ENCODE measurements at regions not wholly inside any gene's neighbourhood (a gene's known extent, or its start where the extent isn't known, plus 50 kb on each side); places are given as distances from the start of the nearest gene placed in this dataset.

GRCh38 chr2:147416099-147416498 lies 428.7 kb upstream of the ACVR2A start:
- TF ChIP-seq CTCF (tag by site-specific recombination; IDR thresholded peaks at IDR 0.05) (no peak), ZNF394 (tag by site-specific recombination; IDR thresholded peaks at IDR 0.05; ENCODE audit: borderline replicate concordance) (no peak), ZNF280D (tag by site-specific recombination; IDR thresholded peaks at IDR 0.05) (no peak), BCL11A (tag by site-specific recombination; IDR thresholded peaks at IDR 0.05; ENCODE audit: low read depth) (no peak), ZBTB17 (tag by site-specific recombination; IDR thresholded peaks at IDR 0.05) (no peak), ZNF791 (tag by site-specific recombination; IDR thresholded peaks at IDR 0.05) (no peak), ZBTB7A (tag by site-specific recombination; IDR thresholded peaks at IDR 0.05; ENCODE audit: low read depth) (no peak), ZNF121 (tag by site-specific recombination; IDR thresholded peaks at IDR 0.05) (no peak), ZNF692 (tag by site-specific recombination; IDR thresholded peaks at IDR 0.05) (no peak), ZBTB11 (tag by site-specific recombination; conservative IDR thresholded peaks at IDR 0.05; ENCODE audit: low read depth) (no peak), YY1 (tag by site-specific recombination; IDR thresholded peaks at IDR 0.05) (no peak), ZNF621 (tag by site-specific recombination; IDR thresholded peaks at IDR 0.05) (no peak), ZNF37A (tag by site-specific recombination; IDR thresholded peaks at IDR 0.05) (no peak)
- TF ChIP-seq, protein P1, sequence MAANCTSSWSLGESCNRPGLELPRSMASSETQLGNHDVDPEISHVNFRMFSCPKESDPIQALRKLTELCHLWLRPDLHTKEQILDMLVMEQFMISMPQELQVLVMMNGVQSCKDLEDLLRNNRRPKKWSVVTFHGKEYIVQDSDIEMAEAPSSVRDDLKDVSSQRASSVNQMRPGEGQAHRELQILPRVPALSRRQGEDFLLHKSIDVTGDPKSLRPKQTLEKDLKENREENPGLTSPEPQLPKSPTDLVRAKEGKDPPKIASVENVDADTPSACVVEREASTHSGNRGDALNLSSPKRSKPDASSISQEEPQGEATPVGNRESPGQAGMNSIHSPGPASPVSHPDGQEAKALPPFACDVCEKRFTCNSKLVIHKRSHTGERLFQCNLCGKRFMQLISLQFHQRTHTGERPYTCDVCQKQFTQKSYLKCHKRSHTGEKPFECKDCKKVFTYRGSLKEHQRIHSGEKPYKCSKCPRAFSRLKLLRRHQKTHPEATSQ (tag by site-specific recombination; IDR thresholded peaks at IDR 0.05) = no peak

Measured in HEK293 (cell line).